GM10266 (cell line): ENCODE measurements at regions not wholly inside any gene's neighbourhood (a gene's known extent, or its start where the extent isn't known, plus 50 kb on each side); places are given as distances from the start of the nearest gene placed in this dataset.

ENCODE experiments used
- DNase-seq: peaks from one replicate; pipeline ENCODE4 v3.0.0; 2012; ENCODE audit errors: extremely low spot score
- TF ChIP-seq, protein P1 (sequence below): IDR thresholded peaks from 2 replicates; pipeline ENCODE4 v1.5.1; 2012; ENCODE audit warnings: mild to moderate bottlenecking, low read depth; ENCODE audit not compliant: control insufficient read depth, insufficient read depth; ENCODE audit errors: missing control alignments

GRCh38 chr2:239678666-239679296 is 278.0 kb upstream of the HDAC4 start:
- TF ChIP-seq, protein P1, sequence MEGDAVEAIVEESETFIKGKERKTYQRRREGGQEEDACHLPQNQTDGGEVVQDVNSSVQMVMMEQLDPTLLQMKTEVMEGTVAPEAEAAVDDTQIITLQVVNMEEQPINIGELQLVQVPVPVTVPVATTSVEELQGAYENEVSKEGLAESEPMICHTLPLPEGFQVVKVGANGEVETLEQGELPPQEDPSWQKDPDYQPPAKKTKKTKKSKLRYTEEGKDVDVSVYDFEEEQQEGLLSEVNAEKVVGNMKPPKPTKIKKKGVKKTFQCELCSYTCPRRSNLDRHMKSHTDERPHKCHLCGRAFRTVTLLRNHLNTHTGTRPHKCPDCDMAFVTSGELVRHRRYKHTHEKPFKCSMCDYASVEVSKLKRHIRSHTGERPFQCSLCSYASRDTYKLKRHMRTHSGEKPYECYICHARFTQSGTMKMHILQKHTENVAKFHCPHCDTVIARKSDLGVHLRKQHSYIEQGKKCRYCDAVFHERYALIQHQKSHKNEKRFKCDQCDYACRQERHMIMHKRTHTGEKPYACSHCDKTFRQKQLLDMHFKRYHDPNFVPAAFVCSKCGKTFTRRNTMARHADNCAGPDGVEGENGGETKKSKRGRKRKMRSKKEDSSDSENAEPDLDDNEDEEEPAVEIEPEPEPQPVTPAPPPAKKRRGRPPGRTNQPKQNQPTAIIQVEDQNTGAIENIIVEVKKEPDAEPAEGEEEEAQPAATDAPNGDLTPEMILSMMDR = no peak
- no peak for DNase-seq

- DNase-seq = no peak
- TF ChIP-seq, protein P1 = no peak
Observed at GRCh38 chr2:239678186-239678490, 277.3 kb upstream of the HDAC4 start.

DNA sequence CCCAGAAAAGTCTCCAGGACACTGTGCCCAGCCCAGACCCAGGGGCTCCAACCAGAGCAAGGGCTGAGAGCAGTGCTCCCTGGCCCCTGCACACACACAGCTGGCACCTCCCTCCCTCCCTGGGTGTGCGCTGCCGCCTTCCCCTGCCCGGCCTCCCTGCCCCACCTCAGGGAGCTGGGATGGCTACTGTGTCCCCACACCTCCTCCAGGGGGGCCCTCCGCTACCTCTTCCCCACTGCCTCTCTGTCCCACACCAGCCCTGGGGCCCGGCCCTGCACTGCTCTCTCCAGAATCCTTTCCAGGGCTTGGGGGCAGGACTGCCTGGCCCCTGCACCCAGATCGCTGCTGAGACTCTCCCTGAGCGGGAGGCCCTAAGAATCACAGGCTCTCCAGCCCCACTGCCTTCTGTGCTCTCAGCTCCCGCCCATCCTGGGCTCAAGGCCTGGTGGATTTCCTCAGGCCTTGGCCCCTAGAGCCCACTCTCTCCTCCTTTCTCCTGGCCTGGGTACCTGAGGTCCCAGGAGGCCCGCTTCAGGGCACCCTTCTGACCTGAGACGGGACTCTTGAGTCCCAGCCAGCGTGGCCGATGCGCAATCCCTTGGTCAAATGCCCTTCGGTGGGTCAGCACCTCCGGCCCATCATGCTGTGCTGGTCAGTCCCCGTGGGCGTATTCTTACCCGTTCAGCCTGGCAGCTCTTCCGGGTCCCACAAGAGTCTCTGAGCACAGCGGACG is 276.8 kb upstream of the HDAC4 start:
- TF ChIP-seq, protein P1 = no peak
- DNase-seq = no peak

DNA sequence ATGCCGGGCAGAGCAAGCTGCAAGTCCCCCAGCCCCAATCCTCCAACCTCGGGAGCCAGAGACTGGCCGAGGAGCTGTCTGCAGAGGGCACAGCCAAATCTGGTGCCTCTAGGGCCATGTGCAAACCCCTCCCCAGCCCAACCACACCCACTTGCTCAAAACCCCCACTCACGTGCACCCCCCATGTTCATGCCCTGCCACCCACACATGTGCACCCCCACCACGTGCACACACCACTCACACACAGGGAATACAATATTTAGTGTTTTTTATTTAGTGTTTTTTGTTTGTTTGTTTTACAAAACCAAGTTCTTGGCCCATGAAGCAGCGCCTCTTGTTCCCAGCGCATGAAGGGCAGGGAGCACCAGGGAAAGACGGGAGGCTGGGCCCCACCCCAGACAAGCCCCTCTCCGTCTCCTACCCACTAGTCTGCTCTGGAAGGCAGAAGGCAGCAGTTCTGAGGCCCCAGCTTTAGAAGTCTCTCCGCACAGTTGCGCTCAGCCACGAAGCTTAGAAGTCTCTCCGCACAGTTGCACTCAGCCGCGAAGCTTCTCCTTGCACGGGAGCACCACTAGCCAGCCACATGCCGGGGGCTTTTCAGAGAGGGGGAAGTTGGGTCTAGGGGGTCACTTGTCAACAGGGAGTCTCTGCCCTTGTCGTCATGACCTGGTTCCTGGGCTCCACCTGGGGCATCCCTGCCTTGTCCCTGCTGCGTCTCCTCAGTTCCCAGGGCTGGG is 276.1 kb upstream of the HDAC4 start:
- TF ChIP-seq, protein P1 = no peak
- no peak for DNase-seq

DNA sequence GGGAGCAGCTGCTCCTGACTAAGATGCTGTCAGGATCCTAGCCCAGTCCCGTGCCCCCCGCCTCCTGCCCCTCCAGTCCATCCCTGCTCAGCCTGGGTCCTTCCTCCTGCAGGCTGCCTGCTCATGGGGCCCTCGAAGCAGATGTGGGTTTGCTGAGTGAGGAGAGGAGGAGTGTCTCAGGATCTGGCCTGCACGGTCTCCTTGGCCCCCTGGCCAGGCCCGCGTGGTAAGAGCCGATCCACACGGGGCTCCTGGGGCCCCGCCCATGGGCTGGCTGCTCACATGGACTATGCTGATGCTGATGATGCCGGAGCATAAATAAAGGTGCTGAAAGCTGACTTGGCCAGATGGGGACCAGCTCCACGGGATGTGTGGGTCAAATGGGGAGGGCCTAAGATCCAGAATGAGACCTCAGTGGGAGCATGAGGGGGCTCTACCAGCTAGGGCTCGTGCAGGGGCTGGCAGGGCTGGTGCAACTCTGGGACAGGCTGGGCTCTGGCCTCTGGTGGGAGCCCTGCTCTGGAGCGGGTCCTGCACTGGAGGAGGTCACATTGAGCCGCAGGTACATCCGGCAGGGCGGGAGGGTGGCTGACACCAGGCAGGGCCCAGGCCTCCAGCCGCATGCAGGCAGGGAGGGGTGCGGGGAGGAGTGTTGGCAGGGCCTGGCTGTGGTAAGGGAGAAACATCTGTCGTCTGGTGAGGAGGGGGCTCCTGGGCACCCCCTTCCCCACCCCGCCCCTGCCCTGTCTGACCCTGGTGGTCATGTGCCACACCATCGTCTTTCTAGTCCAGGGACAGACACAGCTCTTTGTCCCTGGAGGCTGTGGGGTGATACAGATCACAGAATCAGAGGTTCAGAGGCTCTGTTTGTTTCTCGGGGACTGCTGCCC is 275.3 kb upstream of the HDAC4 start:
- TF ChIP-seq, protein P1 = no peak
- DNase-seq = no peak

GRCh38 chr2:239674981-239675825 is 274.4 kb upstream of the HDAC4 start:
- TF ChIP-seq, protein P1 = no peak
- DNase-seq = no peak
